Endothelial cell of umbilical vein (primary cell): ENCODE measurements at regions not wholly inside any gene's neighbourhood (a gene's known extent, or its start where the extent isn't known, plus 50 kb on each side); places are given as distances from the start of the nearest gene placed in this dataset.

Experiments
- BruUV-seq: library from RNA; stranded (reverse); fragments of 400-500 nt; replicated peaks from 2 replicates; lab custom pipeline; 2021; lab: Mats Ljungman, UMichigan
- CTCF ChIA-PET: fragments of 300-600, 350-600 bp; sonication (Branson Sonifier 250); formaldehyde crosslinking; loops from one replicate; lab custom pipeline; 2021; ENCODE audit warnings: antibody characterized with exemption, inconsistent platforms; lab: Charles Lee
- POLR2A ChIA-PET: fragments of 300-600, 350-600 bp; sonication (Branson Sonifier 250); formaldehyde crosslinking; loops from one replicate; lab custom pipeline; 2021; ENCODE audit warnings: antibody characterized with exemption, inconsistent platforms; lab: Charles Lee
- DNase-seq: peaks from one replicate; pipeline ENCODE4 v3.0.0-alpha.2; 2011; ENCODE audit warnings: low read depth, low spot score
- FAIRE-seq: peaks from 2 replicates; lab custom pipeline; 2011; peaks lifted over from hg19 to GRCh38; lab: Jason Lieb, UNC
- H2AFZ ChIP-seq: 2 replicates; pipeline ENCODE4 v1.6.0; 2012; ENCODE audit warnings: low read depth, low read length, control low read depth, inconsistent platforms
- H3K27ac ChIP-seq: 2 replicates; pipeline ENCODE4 v1.5.1; 2011; ENCODE audit warnings: low read depth, mild to moderate bottlenecking, control low read depth, low read length, moderate library complexity; ENCODE audit not compliant: insufficient read depth
- H3K27me3 ChIP-seq, 2 experiments: 2 replicates each; pipeline versions ENCODE4 v1.6.0 to v1.6.1; 2011; ENCODE audit warnings: low read length in 2 of 2, mixed read lengths in 1 of 2; ENCODE audit not compliant: control insufficient read depth in 2 of 2, insufficient read depth in 2 of 2
- H3K36me3 ChIP-seq, 2 experiments: 2 replicates in 1 of 2; 3 replicates in 1 of 2; pipeline ENCODE4 v1.5.1; 2011; ENCODE audit warnings: low read length in 2 of 2, mild to moderate bottlenecking in 1 of 2, moderate library complexity in 1 of 2; ENCODE audit not compliant: control insufficient read depth in 2 of 2, insufficient read depth in 2 of 2; ENCODE audit errors: extremely low read depth in 1 of 2
- H3K4me1 ChIP-seq: 3 replicates; pipeline ENCODE4 v1.5.1; 2011; ENCODE audit warnings: mild to moderate bottlenecking, low read length; ENCODE audit not compliant: control insufficient read depth, insufficient read depth; ENCODE audit errors: extremely low read depth
- H3K4me2 ChIP-seq: 2 replicates; pipeline ENCODE4 v1.6.1; 2011; ENCODE audit warnings: low read length, control low read depth, mixed read lengths; ENCODE audit not compliant: insufficient read depth
- H3K4me3 ChIP-seq, 3 experiments: fragments of 200-600 bp in 1 of 3; sonication (generic), shearing (Covaris generic) in 1 of 3; replicated peaks in 1 of 3; 2 replicates each; pipeline ENCODE4 v1.5.1; 2011 to 2016; ENCODE audit warnings: control low read depth in 3 of 3, low read length in 3 of 3, mild to moderate bottlenecking in 2 of 3, inconsistent platforms in 1 of 3, low read depth in 1 of 3, moderate library complexity in 1 of 3; ENCODE audit not compliant: insufficient read depth in 1 of 3
- H3K79me2 ChIP-seq: 2 replicates; pipeline ENCODE4 v1.6.0; 2012; ENCODE audit warnings: low read length, inconsistent platforms; ENCODE audit not compliant: control insufficient read depth, insufficient read depth
- H3K9ac ChIP-seq: replicated peaks from 2 replicates; pipeline ENCODE3; 2011; ENCODE audit warnings: low read length, control low read depth; ENCODE audit not compliant: insufficient read depth; ENCODE audit errors: extremely low read depth
- H3K9me1 ChIP-seq: replicated peaks from 3 replicates; pipeline ENCODE4 v1.6.0; 2011; ENCODE audit warnings: mild to moderate bottlenecking, low read length; ENCODE audit not compliant: control insufficient read depth, insufficient read depth; ENCODE audit errors: extremely low read depth
- H3K9me3 ChIP-seq: replicated peaks from 2 replicates; pipeline ENCODE4 v1.5.1; 2012; ENCODE audit warnings: low read length, inconsistent platforms; ENCODE audit not compliant: control insufficient read depth, insufficient read depth
- H4K20me1 ChIP-seq: replicated peaks from 2 replicates; pipeline ENCODE3; 2011; ENCODE audit warnings: mild to moderate bottlenecking, low read length; ENCODE audit not compliant: control insufficient read depth, insufficient read depth; ENCODE audit errors: extremely low read depth
- EZH2 ChIP-seq: IDR thresholded peaks from 2 replicates; pipeline ENCODE4 v1.6.1; 2012; ENCODE audit warnings: borderline replicate concordance, low read depth, mild to moderate bottlenecking, moderate library complexity, low read length, inconsistent platforms; ENCODE audit not compliant: severe bottlenecking
- FOS ChIP-seq: IDR thresholded peaks from 2 replicates; pipeline ENCODE4 v1.6.1; 2011; ENCODE audit warnings: mild to moderate bottlenecking, low read length, moderate library complexity, borderline replicate concordance; ENCODE audit not compliant: insufficient read depth
- GATA2 ChIP-seq: IDR thresholded peaks from 2 replicates; pipeline ENCODE4 v1.7.0; 2011; ENCODE audit warnings: low read depth, mild to moderate bottlenecking, moderate library complexity, mixed read lengths, low read length; ENCODE audit not compliant: insufficient read length, insufficient read depth
- JUN ChIP-seq: IDR thresholded peaks from 2 replicates; pipeline ENCODE4 v1.6.1; 2011; ENCODE audit warnings: borderline replicate concordance, low read depth; ENCODE audit not compliant: insufficient read length, insufficient read depth
- MAX ChIP-seq: IDR thresholded peaks from 2 replicates; pipeline ENCODE4 v1.6.1; 2011; ENCODE audit not compliant: insufficient read depth, insufficient read length
- MYC ChIP-seq: IDR thresholded peaks from one replicate; pipeline ENCODE4 v1.6.1; 2011; ENCODE audit warnings: mild to moderate bottlenecking, low read depth, low read length
- POLR2A ChIP-seq: IDR thresholded peaks from 2 replicates; pipeline ENCODE4 v1.6.1; 2012; ENCODE audit warnings: low read depth, mild to moderate bottlenecking, control low read depth, low read length
- POLR2AphosphoS5 ChIP-seq: IDR thresholded peaks from 2 replicates; pipeline ENCODE4 v1.6.1; 2012; ENCODE audit warnings: low read depth, mild to moderate bottlenecking, control low read depth, low read length, moderate library complexity; ENCODE audit not compliant: insufficient read depth
- dilution Hi-C: fragments of 300-500 bp; cut with MboI; formaldehyde crosslinking; loops from one replicate; pipeline ENCODE4 v1.15.0; 2019; ENCODE audit warnings: low sequenced_read_pairs; ENCODE audit not compliant: extremely low pct_ligation_motif_present
- intact Hi-C: fragments of 100-400 bp; cut with micrococcal nuclease; formaldehyde crosslinking; loops from one replicate; pipeline ENCODE4 v1.10.0; 2022
- TF ChIP-seq, protein P1 (sequence below), 2 donors: IDR thresholded peaks; 1 replicate in 1 of 2; 2 replicates in 1 of 2; pipeline ENCODE4 v1.5.1; 2011; ENCODE audit warnings: low read length in 2 of 2, mild to moderate bottlenecking in 2 of 2, moderate library complexity in 2 of 2, control low read depth in 1 of 2, inconsistent platforms in 1 of 2, low read depth in 1 of 2; ENCODE audit not compliant: insufficient read depth in 1 of 2; ENCODE audit errors: extremely low read depth in 1 of 2

DNA sequence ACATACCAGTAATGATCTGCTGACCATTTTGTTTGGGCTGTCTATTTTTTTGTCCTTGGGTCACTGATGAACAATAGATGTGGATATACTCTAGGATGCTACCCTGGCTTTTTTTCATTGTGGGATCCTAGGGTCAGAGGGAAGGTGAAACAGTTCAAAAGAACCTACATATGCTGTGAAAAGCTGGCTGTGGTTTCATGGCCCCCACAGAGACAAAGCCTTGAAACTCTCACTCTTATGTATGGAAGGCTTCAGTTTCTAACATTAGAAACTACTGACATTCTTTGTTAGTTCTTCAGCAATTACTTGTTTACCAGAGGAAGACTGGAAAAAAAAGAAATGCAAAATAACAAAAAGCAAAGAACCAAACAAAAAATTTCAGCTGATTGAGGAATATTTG, 250.7 kb downstream of the FAT3 start:
- intact Hi-C loops (no loop called here), dilution Hi-C loops (no loop called here)
- H3K9me3 ChIP-seq, result no peaks in the 10 kb centered on the region
- H3K4me1 ChIP-seq, result no peaks in the 10 kb centered on the region
- no peaks in the 10 kb centered on the region for H3K79me2 ChIP-seq
- no peak overlapping the region for H3K27ac ChIP-seq
- no TSS peak for BruUV-seq
- H3K9me1 ChIP-seq, result no peaks in the 10 kb centered on the region
- H3K9ac ChIP-seq, result no peak overlapping the region
- no peaks in the 10 kb centered on the region for H3K27me3 ChIP-seq
- POLR2A ChIA-PET, result no interaction called here
- FAIRE-seq, result no peak
- H3K36me3 ChIP-seq, result no peaks in the 10 kb centered on the region
- no peak overlapping the region for H2AFZ ChIP-seq
- H3K4me3 ChIP-seq, result no peak overlapping the region
- H3K4me2 ChIP-seq, result no peak overlapping the region
- no peaks in the 10 kb centered on the region for H4K20me1 ChIP-seq
- CTCF ChIA-PET, result no interaction called here
- TF ChIP-seq MYC (no peak), POLR2A (no peak), GATA2 (no peak), POLR2AphosphoS5 (no peak), FOS (no peak), MAX (no peak), JUN (no peak), EZH2 (no peak)
- TF ChIP-seq, protein P1, sequence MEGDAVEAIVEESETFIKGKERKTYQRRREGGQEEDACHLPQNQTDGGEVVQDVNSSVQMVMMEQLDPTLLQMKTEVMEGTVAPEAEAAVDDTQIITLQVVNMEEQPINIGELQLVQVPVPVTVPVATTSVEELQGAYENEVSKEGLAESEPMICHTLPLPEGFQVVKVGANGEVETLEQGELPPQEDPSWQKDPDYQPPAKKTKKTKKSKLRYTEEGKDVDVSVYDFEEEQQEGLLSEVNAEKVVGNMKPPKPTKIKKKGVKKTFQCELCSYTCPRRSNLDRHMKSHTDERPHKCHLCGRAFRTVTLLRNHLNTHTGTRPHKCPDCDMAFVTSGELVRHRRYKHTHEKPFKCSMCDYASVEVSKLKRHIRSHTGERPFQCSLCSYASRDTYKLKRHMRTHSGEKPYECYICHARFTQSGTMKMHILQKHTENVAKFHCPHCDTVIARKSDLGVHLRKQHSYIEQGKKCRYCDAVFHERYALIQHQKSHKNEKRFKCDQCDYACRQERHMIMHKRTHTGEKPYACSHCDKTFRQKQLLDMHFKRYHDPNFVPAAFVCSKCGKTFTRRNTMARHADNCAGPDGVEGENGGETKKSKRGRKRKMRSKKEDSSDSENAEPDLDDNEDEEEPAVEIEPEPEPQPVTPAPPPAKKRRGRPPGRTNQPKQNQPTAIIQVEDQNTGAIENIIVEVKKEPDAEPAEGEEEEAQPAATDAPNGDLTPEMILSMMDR (IDR thresholded peaks at IDR 0.05; ENCODE audit: extremely low read depth in 1 of 2, insufficient read depth in 1 of 2, low read depth in 1 of 2, low read length in 2 of 2), result no peak
- DNase-seq, result no peak
